ENCODE measurements at regions not wholly inside any gene's neighbourhood (a gene's known extent, or its start where the extent isn't known, plus 50 kb on each side); places are given as distances from the start of the nearest gene placed in this dataset.

- TF ChIP-seq CTCF (IDR thresholded peaks at IDR 0.05) (no peak), POLR2AphosphoS5 (IDR thresholded peaks at IDR 0.05) (no peak), EP300 (IDR thresholded peaks at IDR 0.05) (no peak), POLR2A (IDR thresholded peaks at IDR 0.05) (no peak)
Measured at GRCh38 chr14:79939235-79939634, 272.1 kb downstream of the DIO2 start.
